HG03175 (cell line): ENCODE measurements at regions not wholly inside any gene's neighbourhood (a gene's known extent, or its start where the extent isn't known, plus 50 kb on each side); places are given as distances from the start of the nearest gene placed in this dataset.
A peak's percentile ranks its signal among the peaks of the same experiment; 100 is the strongest.

Experiments used
- ATAC-seq: cut with Tn5 transposase; IDR thresholded peaks from one replicate; pipeline ENCODE4 v1.9.1; 2021; ENCODE audit warnings: mild to moderate bottlenecking, moderate library complexity; ENCODE audit not compliant: unreplicated experiment

DNA sequence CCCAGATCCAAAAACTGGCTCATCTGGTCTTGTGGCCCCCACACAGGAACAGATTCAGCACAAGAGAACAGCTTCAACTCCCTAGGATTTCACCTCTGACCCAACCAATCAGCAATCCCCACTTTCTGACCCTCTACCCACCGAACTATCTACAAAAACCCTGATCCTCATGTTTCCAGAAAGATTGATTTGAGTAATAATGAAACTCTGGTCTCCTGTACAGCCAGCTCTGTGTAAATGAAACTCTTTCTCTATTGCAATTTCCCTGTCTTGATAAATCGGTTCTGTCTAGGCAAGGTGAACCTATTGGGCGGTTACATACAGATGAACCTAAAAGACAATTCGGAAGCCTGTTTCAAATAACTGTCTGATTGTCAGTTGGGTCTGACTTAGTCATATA lies 847.6 kb upstream of the ALCAM start:
- ATAC-seq: peak; percentile 26

DNA sequence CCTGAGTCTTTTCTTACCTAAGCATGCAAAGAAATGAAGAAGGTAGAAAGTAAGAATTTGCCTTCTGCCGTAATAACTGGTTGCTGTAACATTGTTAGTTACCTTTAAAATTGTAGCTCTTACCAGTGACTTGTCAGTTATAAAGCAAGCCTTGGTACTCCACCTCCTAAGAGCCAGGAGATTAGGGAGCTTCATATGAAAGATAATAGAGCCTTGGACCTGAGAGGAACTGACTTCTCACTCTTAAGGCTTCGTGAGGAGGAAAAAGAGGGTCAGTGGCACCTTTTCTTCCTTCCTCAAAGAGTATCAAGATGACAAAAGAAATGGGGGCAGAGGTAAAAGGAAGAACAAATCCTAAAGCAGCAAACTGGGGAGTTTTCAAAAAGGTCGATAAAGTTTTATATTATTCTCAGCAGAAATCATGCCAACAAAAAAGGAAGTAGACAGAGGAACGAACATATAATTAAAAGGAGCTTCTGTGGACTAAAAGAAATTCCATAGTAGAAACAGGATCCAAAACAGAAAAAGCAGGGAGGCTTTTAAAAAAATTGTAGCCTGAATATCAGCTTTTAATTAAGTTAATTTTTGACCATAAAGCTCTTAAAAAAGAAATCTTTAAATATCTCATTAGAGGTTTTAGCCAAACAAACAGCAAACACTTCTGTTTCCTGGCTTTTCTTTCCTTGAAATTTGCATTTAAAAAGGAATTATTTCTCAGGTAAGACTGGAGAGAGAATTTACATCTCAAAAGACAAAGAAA lies 847.1 kb upstream of the ALCAM start:
- ATAC-seq: no peak

DNA sequence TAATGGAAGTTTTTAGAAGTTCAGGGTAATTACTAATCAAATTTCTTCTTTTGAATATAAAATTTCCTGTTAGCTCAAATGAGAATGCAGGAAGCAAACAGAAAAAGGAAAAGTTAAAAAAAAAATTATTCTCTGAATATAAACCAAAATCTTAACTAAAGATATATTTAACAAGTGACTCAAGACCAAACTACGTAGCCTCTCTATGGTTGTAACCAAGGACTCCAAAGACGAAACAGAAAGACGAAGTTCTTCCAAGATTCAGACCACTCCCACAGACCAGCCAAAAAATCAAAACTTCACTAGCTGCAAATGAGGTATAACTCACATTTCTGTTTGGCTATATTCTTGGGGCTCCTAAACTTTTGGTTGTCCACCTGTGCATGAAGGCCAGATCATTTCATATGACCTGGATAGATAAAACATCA lies 846.5 kb upstream of the ALCAM start:
- ATAC-seq: peak; percentile 39

DNA sequence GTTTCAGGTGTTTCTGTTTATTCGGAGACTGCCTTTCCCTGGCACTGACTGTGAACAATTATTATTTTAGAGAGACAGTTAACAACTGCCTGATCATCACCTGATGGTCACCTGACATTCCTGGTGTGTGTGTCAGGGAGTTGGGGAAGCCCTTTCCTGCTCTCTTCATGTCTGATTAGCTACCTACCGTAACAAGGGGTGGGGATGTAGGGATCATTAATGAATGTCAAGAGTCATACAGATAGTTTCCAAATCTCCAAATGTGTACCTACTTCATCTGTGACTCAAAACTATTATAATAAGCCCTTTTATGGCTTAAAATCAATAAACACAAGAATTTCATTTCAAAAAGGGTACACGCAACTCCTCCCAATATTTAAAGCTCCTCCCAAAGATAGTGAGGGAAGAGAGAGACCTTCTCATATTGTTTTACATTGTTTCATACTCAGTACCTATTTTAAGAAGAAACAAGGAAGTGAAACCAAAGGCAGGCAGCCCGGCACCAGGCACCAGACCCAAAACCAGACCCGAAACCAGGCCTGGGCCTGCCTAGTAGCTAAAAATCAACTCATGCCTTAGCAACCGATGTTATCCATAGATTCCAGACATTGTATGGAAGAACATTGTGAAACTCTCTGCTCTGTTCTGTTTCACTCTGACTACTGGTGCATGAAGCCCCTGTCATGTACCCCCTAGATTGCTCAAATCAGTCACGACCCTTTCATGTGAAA lies 844.9 kb upstream of the ALCAM start:
- peak; percentile 53 for ATAC-seq

DNA sequence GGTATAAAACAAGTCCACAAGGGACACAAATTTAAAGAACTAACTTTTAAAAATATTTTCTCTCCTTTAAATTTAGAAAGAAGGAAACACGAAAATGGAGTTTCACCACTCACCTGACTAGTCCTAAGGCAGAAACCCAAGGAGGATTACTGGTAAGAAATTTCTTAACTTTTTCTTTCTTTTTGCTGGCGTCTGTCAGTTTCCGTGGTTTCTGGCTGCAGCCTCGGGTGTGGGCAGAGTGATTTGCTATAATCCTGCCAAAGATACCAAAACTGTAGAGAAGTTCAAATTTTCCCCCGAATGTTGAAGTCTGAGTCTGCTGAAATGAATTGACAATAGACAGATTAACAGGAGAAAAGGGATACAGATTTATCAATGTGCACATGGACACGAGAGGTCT lies 843.6 kb upstream of the ALCAM start:
- peak; percentile 12 for ATAC-seq

GRCh38 chr3:104526901-104527401 lies 839.8 kb upstream of the ALCAM start:
- ATAC-seq: peak; percentile 87

- no peak for ATAC-seq
These were observed 835.8 kb upstream of the ALCAM start for GRCh38 chr3:104530934-104531333.

- peak; percentile 81 for ATAC-seq
These were observed 830.0 kb upstream of the ALCAM start for GRCh38 chr3:104536715-104537114.

DNA sequence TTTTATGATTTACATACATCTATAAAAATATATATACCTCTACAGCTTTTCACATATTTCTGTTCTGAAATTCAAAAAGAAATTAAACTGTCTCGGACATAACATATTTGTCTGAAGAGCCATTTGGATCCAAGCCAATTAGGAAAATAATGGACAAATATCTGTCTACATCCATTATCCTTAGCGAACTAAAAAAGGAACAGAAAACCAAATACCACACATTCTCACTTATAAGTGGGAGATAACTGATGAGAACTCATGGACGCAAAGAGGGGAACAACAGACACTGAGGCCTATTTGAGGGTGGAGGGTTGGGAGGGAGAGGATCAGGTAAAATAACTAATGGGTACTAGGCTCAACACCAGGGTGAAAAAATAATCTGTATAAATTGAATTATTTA lies 829.4 kb upstream of the ALCAM start:
- no peak for ATAC-seq

- ATAC-seq: no peak
These were observed 820.4 kb upstream of the ALCAM start for GRCh38 chr3:104546301-104546700.

GRCh38 chr3:104547031-104547430 lies 819.7 kb upstream of the ALCAM start:
- no peak for ATAC-seq

- ATAC-seq: no peak
These were observed 818.3 kb upstream of the ALCAM start for GRCh38 chr3:104548401-104548800.

DNA sequence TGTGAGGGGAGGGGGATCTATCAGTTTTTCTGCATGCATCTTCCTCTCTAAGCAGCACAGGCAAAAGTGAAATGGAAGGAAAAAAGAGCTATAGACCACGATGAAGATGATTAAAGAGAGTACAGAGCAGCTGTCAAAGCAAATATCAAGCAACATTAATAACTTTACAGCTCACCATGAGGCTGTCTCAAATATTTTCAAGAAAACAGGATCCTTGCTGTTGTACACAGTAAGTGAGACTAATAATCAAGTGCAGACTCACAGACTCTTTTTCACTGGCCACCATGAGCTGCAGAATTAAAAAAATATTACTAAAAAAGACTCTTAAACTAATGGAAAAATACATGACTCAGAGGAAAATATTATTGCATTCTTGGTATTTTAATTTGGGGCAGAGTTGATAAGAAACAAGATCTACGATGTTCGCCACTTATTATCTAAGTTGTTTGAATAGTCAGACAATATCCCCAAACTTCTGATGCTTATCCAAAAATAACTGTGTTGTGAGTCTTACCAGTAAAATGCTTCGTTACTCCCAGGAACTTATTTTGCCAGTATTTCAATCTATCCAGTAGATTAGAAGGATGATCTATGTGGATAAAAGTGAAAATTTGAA lies 817.5 kb upstream of the ALCAM start:
- ATAC-seq: no peak

DNA sequence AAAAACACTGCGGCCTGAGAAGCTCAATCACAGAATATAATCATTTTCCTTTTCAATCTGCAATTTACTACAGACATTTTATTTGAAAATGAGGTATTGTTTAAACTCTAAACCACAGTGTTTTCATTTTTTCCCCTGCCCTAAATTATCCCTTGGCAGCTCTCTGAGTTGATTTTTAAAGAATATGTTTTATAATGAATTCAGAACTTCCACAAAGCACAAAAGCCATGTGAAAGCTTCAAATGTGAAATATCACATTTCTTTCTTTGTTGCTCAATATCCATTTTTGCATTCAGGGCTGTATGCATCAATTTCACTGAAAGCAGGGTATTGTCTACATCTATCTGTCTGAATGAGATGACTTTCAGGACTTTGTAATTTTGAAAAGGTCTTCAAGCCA lies 813.6 kb upstream of the ALCAM start:
- ATAC-seq: no peak

- ATAC-seq: no peak
These were observed 812.3 kb upstream of the ALCAM start for GRCh38 chr3:104554425-104554824.

DNA sequence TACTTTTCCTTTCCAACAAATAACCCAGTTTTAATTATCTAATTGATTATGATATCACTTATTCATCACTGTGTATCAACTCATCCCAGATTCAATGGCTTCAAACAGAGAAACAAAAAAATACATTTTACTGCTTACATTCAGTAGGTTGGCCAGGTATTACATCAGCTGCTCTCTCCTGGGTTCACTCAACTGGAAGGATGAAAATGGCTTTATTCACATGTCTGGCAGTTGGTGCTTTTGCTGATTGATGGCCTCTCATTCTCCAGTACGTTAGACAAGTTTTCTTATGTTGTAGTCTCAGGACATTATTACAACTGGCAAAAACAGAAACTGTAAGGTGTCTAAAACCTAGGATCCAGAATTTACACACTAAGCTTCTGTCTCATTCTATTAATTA lies 811.0 kb upstream of the ALCAM start:
- ATAC-seq: no peak

DNA sequence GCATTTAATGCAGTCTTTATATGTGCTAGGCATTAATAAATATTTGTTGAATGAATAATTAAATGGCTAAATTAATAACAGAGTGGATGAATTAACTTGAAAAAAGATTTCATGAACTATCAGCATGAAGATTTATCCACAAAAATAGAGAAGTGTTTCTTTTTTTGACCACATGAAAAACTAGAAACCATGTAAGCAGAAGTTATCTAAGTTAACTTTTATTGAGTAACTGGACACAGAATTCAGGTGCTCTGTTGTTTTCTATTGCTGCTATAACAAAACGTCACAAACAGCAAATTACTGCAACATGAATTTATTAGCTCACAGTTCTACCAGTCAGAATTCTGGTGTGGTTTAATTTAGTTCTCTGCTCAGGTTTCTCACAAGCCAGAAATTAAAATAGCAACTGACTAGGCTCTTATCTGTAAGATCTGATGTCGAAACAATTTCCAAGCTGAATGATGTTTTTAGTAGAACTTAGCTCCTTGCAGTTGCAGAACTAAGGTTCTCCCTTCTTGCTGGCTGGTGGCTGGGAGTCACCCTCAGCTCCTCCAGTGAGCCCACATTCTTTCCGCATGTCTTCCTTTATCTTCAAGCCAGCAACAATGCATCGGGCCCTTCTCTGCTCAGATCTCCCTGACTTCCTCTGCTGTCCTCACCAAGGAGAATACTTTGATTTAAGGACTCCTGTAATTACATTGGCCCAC lies 810.2 kb upstream of the ALCAM start:
- peak; percentile 63 for ATAC-seq

- ATAC-seq: no peak
These were observed 805.4 kb upstream of the ALCAM start for GRCh38 chr3:104561324-104561723.

GRCh38 chr3:104564045-104564643 lies 802.6 kb upstream of the ALCAM start:
- ATAC-seq: no peak

GRCh38 chr3:104566054-104566453 lies 800.7 kb upstream of the ALCAM start:
- ATAC-seq: no peak

DNA sequence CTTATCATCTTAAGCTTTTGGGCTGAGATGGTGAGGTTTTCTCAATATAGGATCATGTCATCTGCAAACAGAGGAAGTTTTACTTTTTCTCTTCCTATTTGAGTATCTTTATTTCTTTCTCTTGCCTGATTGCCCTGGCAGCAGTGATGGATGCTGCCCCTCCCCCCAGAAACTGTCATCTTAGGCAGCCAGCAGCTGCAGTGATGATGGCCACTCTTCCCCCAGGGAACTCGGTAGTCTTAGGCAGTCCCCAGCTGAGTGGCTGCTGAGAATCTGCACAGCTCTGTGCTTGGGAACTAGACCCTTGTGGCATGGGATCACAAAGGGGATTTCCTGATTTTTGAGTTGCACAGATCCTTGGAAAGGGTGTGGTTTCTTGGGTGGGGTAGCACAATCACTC lies 791.1 kb upstream of the ALCAM start:
- ATAC-seq: no peak
